OCI-LY1 (cell line): ENCODE measurements at regions not wholly inside any gene's neighbourhood (a gene's known extent, or its start where the extent isn't known, plus 50 kb on each side); places are given as distances from the start of the nearest gene placed in this dataset.
"Not testable (repeated sequence)": the region's sequence is repeated elsewhere in the genome, so short reads cannot be mapped to it uniquely, and the experiment has no call there.

Experiments
- EZH2 ChIP-seq: fragments of 200-600 bp; sonication (generic), shearing (Covaris generic); IDR thresholded peaks from 2 replicates; pipeline ENCODE4 v1.8.0; 2017; ENCODE audit warnings: borderline replicate concordance, mixed run types, mild to moderate bottlenecking, antibody characterized with exemption, low read length, moderate library complexity, mixed read lengths
- TF ChIP-seq, protein P1 (sequence below): fragments of 200-600 bp; sonication (generic), shearing (Covaris generic); IDR thresholded peaks from 2 replicates; pipeline ENCODE4 v1.5.1; 2017; ENCODE audit warnings: mild to moderate bottlenecking, antibody characterized with exemption, low read length, moderate library complexity, mixed read lengths

- TF ChIP-seq, protein P1, sequence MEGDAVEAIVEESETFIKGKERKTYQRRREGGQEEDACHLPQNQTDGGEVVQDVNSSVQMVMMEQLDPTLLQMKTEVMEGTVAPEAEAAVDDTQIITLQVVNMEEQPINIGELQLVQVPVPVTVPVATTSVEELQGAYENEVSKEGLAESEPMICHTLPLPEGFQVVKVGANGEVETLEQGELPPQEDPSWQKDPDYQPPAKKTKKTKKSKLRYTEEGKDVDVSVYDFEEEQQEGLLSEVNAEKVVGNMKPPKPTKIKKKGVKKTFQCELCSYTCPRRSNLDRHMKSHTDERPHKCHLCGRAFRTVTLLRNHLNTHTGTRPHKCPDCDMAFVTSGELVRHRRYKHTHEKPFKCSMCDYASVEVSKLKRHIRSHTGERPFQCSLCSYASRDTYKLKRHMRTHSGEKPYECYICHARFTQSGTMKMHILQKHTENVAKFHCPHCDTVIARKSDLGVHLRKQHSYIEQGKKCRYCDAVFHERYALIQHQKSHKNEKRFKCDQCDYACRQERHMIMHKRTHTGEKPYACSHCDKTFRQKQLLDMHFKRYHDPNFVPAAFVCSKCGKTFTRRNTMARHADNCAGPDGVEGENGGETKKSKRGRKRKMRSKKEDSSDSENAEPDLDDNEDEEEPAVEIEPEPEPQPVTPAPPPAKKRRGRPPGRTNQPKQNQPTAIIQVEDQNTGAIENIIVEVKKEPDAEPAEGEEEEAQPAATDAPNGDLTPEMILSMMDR: not testable (repeated sequence)
- TF ChIP-seq EZH2: not testable (repeated sequence)
Observed at GRCh38 chr15:59785981-59786380, 96.9 kb upstream of the BNIP2 start.
